BJ (cell line): ENCODE measurements at regions not wholly inside any gene's neighbourhood (a gene's known extent, or its start where the extent isn't known, plus 50 kb on each side); places are given as distances from the start of the nearest gene placed in this dataset.

Experiments
- CTCF ChIA-PET: fragments of 350-600 bp; formaldehyde crosslinking; extraction: SDS; loops from one replicate; lab custom pipeline; 2021; ENCODE audit warnings: antibody characterized with exemption, inconsistent platforms; lab: Yijun Ruan, JAX
- POLR2A ChIA-PET: fragments of 300-600 bp; sonication (Branson Sonifier 250); formaldehyde crosslinking; extraction: SDS; loops from one replicate; lab custom pipeline; 2021; ENCODE audit warnings: antibody characterized with exemption; lab: Charles Lee
- DNase-seq: peaks from one replicate; pipeline ENCODE4 v3.0.0-alpha.2; 2011; ENCODE audit warnings: low read depth
- H3K27me3 ChIP-seq: 2 replicates; pipeline ENCODE4 v1.6.0; 2011; ENCODE audit warnings: low read length; ENCODE audit not compliant: control insufficient read depth, insufficient read depth
- H3K36me3 ChIP-seq: 2 replicates; pipeline ENCODE4 v1.5.1; 2011; ENCODE audit warnings: low read length; ENCODE audit not compliant: control insufficient read depth, insufficient read depth
- H3K4me3 ChIP-seq: 2 replicates; pipeline ENCODE4 v1.5.1; 2011; ENCODE audit warnings: low read depth, mild to moderate bottlenecking, control low read depth, low read length
- TF ChIP-seq, protein P1 (sequence below): IDR thresholded peaks from 2 replicates; pipeline ENCODE4 v1.5.1; 2011; ENCODE audit warnings: low read depth, mild to moderate bottlenecking, control low read depth, inconsistent platforms, low read length, moderate library complexity; ENCODE audit not compliant: insufficient read depth

DNA sequence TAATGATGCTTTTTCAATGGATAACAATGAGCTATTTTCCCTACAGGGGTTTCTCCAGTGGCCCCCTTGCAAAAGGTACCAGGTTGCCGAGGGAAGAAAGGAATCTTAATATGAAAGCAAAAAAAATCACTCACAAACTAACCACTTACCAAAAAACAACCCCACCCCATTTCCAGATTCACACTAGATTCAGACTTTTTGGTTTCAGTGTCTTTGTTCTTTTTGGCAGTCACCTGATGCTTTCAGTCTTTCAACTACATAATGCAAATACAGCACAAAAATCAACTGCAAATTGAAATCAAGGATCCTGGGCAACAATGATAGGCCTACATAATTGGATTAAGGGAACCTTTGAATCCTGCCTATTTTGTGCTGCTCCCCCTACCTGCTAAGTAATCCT, 71.1 kb upstream of the RAP2B start:
- no peaks in the 10 kb centered on the region for H3K27me3 ChIP-seq
- TF ChIP-seq, protein P1, sequence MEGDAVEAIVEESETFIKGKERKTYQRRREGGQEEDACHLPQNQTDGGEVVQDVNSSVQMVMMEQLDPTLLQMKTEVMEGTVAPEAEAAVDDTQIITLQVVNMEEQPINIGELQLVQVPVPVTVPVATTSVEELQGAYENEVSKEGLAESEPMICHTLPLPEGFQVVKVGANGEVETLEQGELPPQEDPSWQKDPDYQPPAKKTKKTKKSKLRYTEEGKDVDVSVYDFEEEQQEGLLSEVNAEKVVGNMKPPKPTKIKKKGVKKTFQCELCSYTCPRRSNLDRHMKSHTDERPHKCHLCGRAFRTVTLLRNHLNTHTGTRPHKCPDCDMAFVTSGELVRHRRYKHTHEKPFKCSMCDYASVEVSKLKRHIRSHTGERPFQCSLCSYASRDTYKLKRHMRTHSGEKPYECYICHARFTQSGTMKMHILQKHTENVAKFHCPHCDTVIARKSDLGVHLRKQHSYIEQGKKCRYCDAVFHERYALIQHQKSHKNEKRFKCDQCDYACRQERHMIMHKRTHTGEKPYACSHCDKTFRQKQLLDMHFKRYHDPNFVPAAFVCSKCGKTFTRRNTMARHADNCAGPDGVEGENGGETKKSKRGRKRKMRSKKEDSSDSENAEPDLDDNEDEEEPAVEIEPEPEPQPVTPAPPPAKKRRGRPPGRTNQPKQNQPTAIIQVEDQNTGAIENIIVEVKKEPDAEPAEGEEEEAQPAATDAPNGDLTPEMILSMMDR: no peak
- CTCF ChIA-PET: no interaction called here
- POLR2A ChIA-PET: no interaction called here
- no peaks in the 10 kb centered on the region for H3K36me3 ChIP-seq
- H3K4me3 ChIP-seq: no peak overlapping the region
- DNase-seq: no peak

DNA sequence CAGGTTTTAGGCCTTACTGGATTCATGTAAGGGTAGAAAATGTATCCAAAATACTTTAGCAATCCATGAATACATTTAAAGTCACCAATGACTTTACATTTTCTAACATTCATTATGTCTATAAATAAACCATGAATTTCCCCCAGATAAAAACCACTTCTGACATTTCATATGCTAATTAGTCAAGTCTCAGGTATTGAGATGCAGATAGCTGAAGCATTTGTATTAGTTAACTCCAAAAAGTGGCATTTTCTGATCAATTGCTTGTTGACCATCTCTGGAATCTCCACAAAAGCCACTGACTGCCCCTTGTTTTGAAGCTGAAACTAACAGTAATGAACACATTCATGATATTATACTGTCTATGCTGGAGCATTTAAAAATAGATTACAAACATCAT, 68.4 kb upstream of the RAP2B start:
- Histone ChIP-seq H3K27me3 (no peaks in the 10 kb centered on the region), H3K36me3 (no peaks in the 10 kb centered on the region), H3K4me3 (no peak overlapping the region)
- DNase-seq: no peak
- TF ChIP-seq, protein P1: no peak
- ChIA-PET CTCF (no interaction called here), POLR2A (no interaction called here)

DNA sequence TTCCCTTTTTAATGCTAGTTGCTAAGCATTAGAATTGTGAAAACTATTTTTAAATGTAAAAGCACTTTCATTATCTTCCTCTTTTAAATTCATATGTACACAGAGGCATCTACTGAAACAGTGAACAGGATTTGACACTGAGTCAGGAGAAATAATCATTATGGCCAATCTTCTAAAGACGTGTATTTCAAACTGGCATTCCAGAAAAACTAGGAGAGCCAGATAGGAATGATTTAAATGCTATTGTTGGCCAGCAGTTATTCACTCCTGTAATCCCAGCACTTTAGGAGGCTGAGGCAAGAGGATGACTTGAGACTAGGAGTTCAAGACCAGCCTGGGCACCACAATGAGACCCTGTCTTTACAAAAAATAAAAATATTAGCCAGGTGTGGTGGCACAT, 67.6 kb upstream of the RAP2B start:
- Histone ChIP-seq H3K27me3 (no peaks in the 10 kb centered on the region), H3K4me3 (no peak overlapping the region), H3K36me3 (no peaks in the 10 kb centered on the region)
- ChIA-PET CTCF (no interaction called here), POLR2A (no interaction called here)
- DNase-seq: no peak
- TF ChIP-seq, protein P1: no peak

DNA sequence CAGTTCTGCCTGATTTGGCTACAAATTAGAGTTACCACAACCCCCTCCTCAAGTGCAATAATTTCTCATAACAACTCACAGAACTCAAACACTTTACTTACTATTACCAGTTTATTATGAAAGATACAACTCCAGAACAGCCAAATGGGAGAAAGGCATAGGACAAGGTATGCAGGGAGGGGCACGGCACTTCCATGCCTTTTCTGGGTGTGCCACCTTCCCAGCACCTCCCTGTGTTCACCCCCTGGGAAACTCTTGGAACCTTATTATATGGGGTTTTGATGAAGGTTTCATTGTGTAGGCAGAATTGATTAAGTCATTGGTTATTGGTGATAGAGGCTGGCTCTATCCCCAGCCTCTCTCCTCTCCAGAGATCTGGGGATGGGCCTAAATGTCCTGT, 66.6 kb upstream of the RAP2B start:
- CTCF ChIA-PET: no interaction called here
- POLR2A ChIA-PET: no interaction called here
- TF ChIP-seq, protein P1: no peak

DNA sequence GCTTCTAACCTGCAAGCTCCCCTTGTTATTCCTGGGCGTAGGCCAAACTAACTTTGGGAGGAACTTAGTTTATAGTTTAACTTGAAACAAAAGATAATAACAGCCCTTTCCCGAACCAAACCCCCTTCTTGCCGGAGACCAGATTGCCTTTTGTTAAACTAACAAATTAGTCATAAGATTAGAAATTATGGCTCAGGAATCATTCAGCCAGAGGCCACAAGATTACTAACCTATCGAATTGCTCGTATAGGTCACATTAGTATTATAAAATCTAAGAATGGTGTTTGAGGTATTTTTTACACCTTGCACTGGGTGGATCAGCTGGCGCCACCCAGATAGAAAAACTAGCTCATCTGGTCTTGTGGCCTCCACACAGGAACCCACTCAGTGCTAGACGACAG, 65.3 kb upstream of the RAP2B start:
- ChIA-PET CTCF (interaction anchor here (1.2 kb wide), 1 partner anchor 18 kb away, joined by 3 read pairs; no protein-coding TSS in a partner anchor), POLR2A (no interaction called here)
- TF ChIP-seq, protein P1: no peak
- H3K27me3 ChIP-seq: no peaks in the 10 kb centered on the region
- no peak overlapping the region for H3K4me3 ChIP-seq
- no peaks in the 10 kb centered on the region for H3K36me3 ChIP-seq
- DNase-seq: no peak

More for the DNA sequence above, 66.6 kb upstream of the RAP2B start:
- DNase-seq: no peak
- H3K4me3 ChIP-seq: no peak overlapping the region
- no peaks in the 10 kb centered on the region for H3K27me3 ChIP-seq
- no peaks in the 10 kb centered on the region for H3K36me3 ChIP-seq
